Lower leg skin (tissue), 3 donors: ENCODE measurements at regions not wholly inside any gene's neighbourhood (a gene's known extent, or its start where the extent isn't known, plus 50 kb on each side); places are given as distances from the start of the nearest gene placed in this dataset.

ENCODE experiments used
- CTCF ChIP-seq, 3 donors: fragments of 450-650 bp; IDR thresholded peaks; one replicate each; pipeline ENCODE4 v1.5.1; 2016; ENCODE audit warnings: antibody characterized with exemption in 3 of 3, mild to moderate bottlenecking in 3 of 3, moderate library complexity in 2 of 3
- POLR2A ChIP-seq, 2 donors: fragments of 450-650 bp; IDR thresholded peaks; one replicate each; pipeline ENCODE4 v1.6.1; 2016 to 2017; ENCODE audit warnings: antibody characterized with exemption in 2 of 2, mild to moderate bottlenecking in 1 of 2, moderate library complexity in 1 of 2

DNA sequence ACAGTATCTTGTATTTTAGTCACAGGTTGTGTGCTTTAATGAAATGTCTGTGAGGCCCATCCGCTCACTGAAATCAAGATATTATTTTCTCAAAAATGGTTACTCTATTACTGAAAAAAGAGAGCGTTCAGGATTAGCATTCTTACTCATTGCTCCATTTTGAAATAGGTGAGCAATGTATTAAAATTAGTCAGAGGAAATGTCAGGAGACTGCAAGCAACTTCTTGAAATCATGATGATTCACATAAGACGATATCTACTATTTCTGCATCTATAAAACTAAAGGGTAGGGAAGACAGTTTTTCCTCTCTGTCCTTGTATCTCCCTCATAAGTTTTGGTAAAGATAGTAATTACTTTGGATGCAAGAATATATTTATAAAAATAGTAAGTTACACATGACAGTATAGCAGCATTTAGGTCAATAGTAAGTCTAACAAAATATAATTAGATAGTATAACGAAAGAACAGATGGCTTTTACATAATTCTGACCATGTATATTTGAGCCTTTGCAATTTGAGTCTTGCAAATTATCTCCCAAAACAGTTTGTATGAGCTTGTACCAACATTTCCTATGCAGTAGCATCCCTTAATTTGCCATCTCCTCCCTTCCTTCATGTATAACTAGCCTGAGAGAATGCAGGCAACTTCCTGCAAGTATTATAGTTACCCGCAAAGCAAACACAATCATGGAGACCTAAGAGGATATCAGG is 937.8 kb downstream of the PCDH7 start:
- no peak for TF ChIP-seq CTCF (IDR thresholded peaks at IDR 0.05)
- TF ChIP-seq POLR2A (IDR thresholded peaks at IDR 0.05) = no peak
